OCI-LY1 (cell line): ENCODE measurements at regions not wholly inside any gene's neighbourhood (a gene's known extent, or its start where the extent isn't known, plus 50 kb on each side); places are given as distances from the start of the nearest gene placed in this dataset.

Source experiments
- EZH2 ChIP-seq: fragments of 200-600 bp; sonication (generic), shearing (Covaris generic); IDR thresholded peaks from 2 replicates; pipeline ENCODE4 v1.8.0; 2017; ENCODE audit warnings: borderline replicate concordance, mixed run types, mild to moderate bottlenecking, antibody characterized with exemption, low read length, moderate library complexity, mixed read lengths
- TF ChIP-seq, protein P1 (sequence below): fragments of 200-600 bp; sonication (generic), shearing (Covaris generic); IDR thresholded peaks from 2 replicates; pipeline ENCODE4 v1.5.1; 2017; ENCODE audit warnings: mild to moderate bottlenecking, antibody characterized with exemption, low read length, moderate library complexity, mixed read lengths

- TF ChIP-seq, protein P1, sequence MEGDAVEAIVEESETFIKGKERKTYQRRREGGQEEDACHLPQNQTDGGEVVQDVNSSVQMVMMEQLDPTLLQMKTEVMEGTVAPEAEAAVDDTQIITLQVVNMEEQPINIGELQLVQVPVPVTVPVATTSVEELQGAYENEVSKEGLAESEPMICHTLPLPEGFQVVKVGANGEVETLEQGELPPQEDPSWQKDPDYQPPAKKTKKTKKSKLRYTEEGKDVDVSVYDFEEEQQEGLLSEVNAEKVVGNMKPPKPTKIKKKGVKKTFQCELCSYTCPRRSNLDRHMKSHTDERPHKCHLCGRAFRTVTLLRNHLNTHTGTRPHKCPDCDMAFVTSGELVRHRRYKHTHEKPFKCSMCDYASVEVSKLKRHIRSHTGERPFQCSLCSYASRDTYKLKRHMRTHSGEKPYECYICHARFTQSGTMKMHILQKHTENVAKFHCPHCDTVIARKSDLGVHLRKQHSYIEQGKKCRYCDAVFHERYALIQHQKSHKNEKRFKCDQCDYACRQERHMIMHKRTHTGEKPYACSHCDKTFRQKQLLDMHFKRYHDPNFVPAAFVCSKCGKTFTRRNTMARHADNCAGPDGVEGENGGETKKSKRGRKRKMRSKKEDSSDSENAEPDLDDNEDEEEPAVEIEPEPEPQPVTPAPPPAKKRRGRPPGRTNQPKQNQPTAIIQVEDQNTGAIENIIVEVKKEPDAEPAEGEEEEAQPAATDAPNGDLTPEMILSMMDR, result no peak
- TF ChIP-seq EZH2, result no peak
Observed at GRCh38 chr3:181470349-181470748, 241.4 kb upstream of the SOX2 start.
